Right lobe of liver (tissue), 6 donors: ENCODE measurements at regions not wholly inside any gene's neighbourhood (a gene's known extent, or its start where the extent isn't known, plus 50 kb on each side); places are given as distances from the start of the nearest gene placed in this dataset.
"Not testable (repeated sequence)": the region's sequence is repeated elsewhere in the genome, so short reads cannot be mapped to it uniquely, and the experiment has no call there.

Experiments
- ATAC-seq, 4 donors: fragments of 200-7000 bp; cut with Tn5 transposase; one replicate each; pipeline ENCODE4 v1.9.1; 2020; ENCODE audit warnings: mild to moderate bottlenecking in 4 of 4, moderate library complexity in 4 of 4
- DNase-seq, 3 donors: peaks; one replicate each; pipeline ENCODE4 v3.0.0-alpha.2; 2020
- H3K27ac ChIP-seq, 3 donors: fragments of 200-600 bp; one replicate each; pipeline ENCODE4 v1.8.0; 2022
- H3K27me3 ChIP-seq, 2 donors: fragments of 200-600 bp; one replicate each; pipeline ENCODE4 v1.8.0; 2022
- H3K36me3 ChIP-seq, 4 donors: fragments of 200-600 bp; sonication (generic) in 1 of 4; one replicate each; pipeline versions ENCODE4 v1.5.1 to v1.8.0; 2017 to 2022; ENCODE audit warnings: control low read depth in 1 of 4
- H3K4me1 ChIP-seq, 4 donors: fragments of 200-600 bp; sonication (generic) in 1 of 4; one replicate each; pipeline versions ENCODE4 v1.5.1 to v1.8.0; 2017 to 2022; ENCODE audit warnings: control low read depth in 1 of 4
- H3K4me3 ChIP-seq, 3 donors: fragments of 200-600 bp; one replicate each; pipeline ENCODE4 v1.8.0; 2022
- H3K9me3 ChIP-seq, 4 donors: fragments of 200-600 bp; sonication (generic) in 1 of 4; one replicate each; pipeline versions ENCODE4 v1.5.1 to v1.8.0; 2017 to 2022; ENCODE audit warnings: control low read depth in 1 of 4
- CTCF ChIP-seq, 4 donors: fragments of 200-600 bp in 3 of 4; fragments of 450-650 bp in 1 of 4; IDR thresholded peaks; one replicate each; pipeline versions ENCODE4 v1.5.1 to v1.8.0; 2016 to 2022; ENCODE audit warnings: antibody characterized with exemption in 4 of 4, mild to moderate bottlenecking in 2 of 4
- POLR2A ChIP-seq: fragments of 450-650 bp; IDR thresholded peaks from one replicate; pipeline ENCODE4 v1.6.1; 2017; ENCODE audit warnings: antibody characterized with exemption, mild to moderate bottlenecking
- WGBS: methylation state at CpG from one replicate; pipeline ENCODE4 v1.1.6; 2018; ENCODE audit warnings: low coverage, low lambda C conversion rate; ENCODE audit not compliant: insufficient coverage; ENCODE audit errors: missing lambda C conversion rate; 5-methylcytosine and 5-hydroxymethylcytosine counted together
- intact Hi-C, 2 donors: fragments of 100-400 bp; cut with DNase I; formaldehyde crosslinking; loops; one replicate each; pipeline versions ENCODE4 v1.11.2 to v1.14.1; 2022
- donor health status: DM: no; HTN: yes; CAD: no.
- donor health status: DM: no; HTN: no; CAD: no.
- donor health status: DM: no; HTN: no; CAD: no.
- donor health status: DM: no; HTN: yes; CAD: no.
- donor health status: DM: no; HTN: yes; CAD: no.

- ATAC-seq (no peak), DNase-seq (peak in 2 of 3 donors; percentile 30 to 35)
- intact Hi-C loops: no loop called here
- TF ChIP-seq POLR2A (no peak), CTCF (IDR thresholded peaks at IDR 0.05) (no peak)
- Histone ChIP-seq H3K36me3 (no peaks in the 10 kb centered on the region), H3K4me3 (no peak overlapping the region), H3K27me3 (peaks cover 0 to 9% of the 10 kb centered on the region in 2 donors), H3K4me1 (peaks cover 0 to 6% (median 0%) of the 10 kb centered on the region in 4 donors), H3K9me3 (no peaks in the 10 kb centered on the region), H3K27ac (no peak overlapping the region)
- 39% methylated on average over 9 of the region's 11 CpGs for WGBS
Observed at GRCh38 chr22:48486134-48486532, 1341.5 kb downstream of the BRD1 start.

- H3K27ac ChIP-seq: no peak overlapping the region
- peaks cover 0 to 5% of the 10 kb centered on the region in 2 donors for H3K27me3 ChIP-seq
- DNase-seq: peak in 2 of 3 donors; percentile 28 to 43
- H3K36me3 ChIP-seq: no peaks in the 10 kb centered on the region
- ATAC-seq: no peak
- H3K9me3 ChIP-seq: no peaks in the 10 kb centered on the region
- TF ChIP-seq POLR2A (no peak), CTCF (IDR thresholded peaks at IDR 0.05) (no peak)
- H3K4me3 ChIP-seq: no peak overlapping the region
- intact Hi-C loops: no loop called here
- H3K4me1 ChIP-seq: peaks cover 0 to 6% (median 0%) of the 10 kb centered on the region in 4 donors
- 34% methylated on average over 13 of the region's 22 CpGs for WGBS
Observed at GRCh38 chr22:48485149-48486133, 1342.2 kb downstream of the BRD1 start.

- TF ChIP-seq POLR2A: no peak
- no peak for TF ChIP-seq CTCF (IDR thresholded peaks at IDR 0.05)
- Histone ChIP-seq H3K27me3 (no peaks in the 10 kb centered on the region), H3K4me3 (no peak overlapping the region), H3K36me3 (no peaks in the 10 kb centered on the region), H3K27ac (no peak overlapping the region), H3K4me1 (no peaks in the 10 kb centered on the region), H3K9me3 (no peaks in the 10 kb centered on the region)
- DNase-seq (peak in 1 of 3 donors; percentile 9), ATAC-seq (no peak)
- intact Hi-C loops: no loop called here
- WGBS: 36% methylated on average over 10 of the region's 12 CpGs
Observed at GRCh38 chr22:48483764-48484528, 1343.7 kb downstream of the BRD1 start.

- intact Hi-C loops: no loop called here
- H3K9me3 ChIP-seq: no peaks in the 10 kb centered on the region
- no peak overlapping the region for H3K27ac ChIP-seq
- 49% methylated on average over 2 of the region's 2 CpGs for WGBS
- no peak for DNase-seq
- no peak for TF ChIP-seq CTCF (IDR thresholded peaks at IDR 0.05)
- no peak for TF ChIP-seq POLR2A
- no peaks in the 10 kb centered on the region for H3K36me3 ChIP-seq
- H3K27me3 ChIP-seq: no peaks in the 10 kb centered on the region
- ATAC-seq: no peak
- no peak overlapping the region for H3K4me3 ChIP-seq
- no peaks in the 10 kb centered on the region for H3K4me1 ChIP-seq
Observed at GRCh38 chr22:48482771-48483170, 1344.9 kb downstream of the BRD1 start.

GRCh38 chr22:48482198-48482597 is 1345.5 kb downstream of the BRD1 start:
- ATAC-seq, H3K4me3 ChIP-seq, H3K9me3 ChIP-seq, H3K36me3 ChIP-seq, intact Hi-C loops, H3K4me1 ChIP-seq, H3K27me3 ChIP-seq, H3K27ac ChIP-seq: not testable (repeated sequence)
- 84% methylated on average over 9 of the region's 11 CpGs for WGBS
- DNase-seq: peak in 1 of 3 donors; percentile 13
